GM12872 (cell line): ENCODE measurements at regions not wholly inside any gene's neighbourhood (a gene's known extent, or its start where the extent isn't known, plus 50 kb on each side); places are given as distances from the start of the nearest gene placed in this dataset.

Experiments used
- CTCF ChIP-seq: IDR thresholded peaks from 3 replicates; pipeline ENCODE4 v1.5.1; 2011; ENCODE audit warnings: low read depth, mild to moderate bottlenecking, low read length, moderate library complexity; ENCODE audit not compliant: insufficient read depth

- TF ChIP-seq CTCF: peak; percentile 40
These were observed 162.9 kb upstream of the PRSS58 start for GRCh38 chr7:142420554-142421362.

- no peak for TF ChIP-seq CTCF
These were observed 160.5 kb upstream of the PRSS58 start for GRCh38 chr7:142418326-142418725.

GRCh38 chr7:142414915-142415314 lies 157.1 kb upstream of the PRSS58 start:
- no peak for TF ChIP-seq CTCF

- TF ChIP-seq CTCF: no peak
These were observed 156.3 kb upstream of the PRSS58 start for GRCh38 chr7:142414135-142414534.

- no peak for TF ChIP-seq CTCF
These were observed 155.6 kb upstream of the PRSS58 start for GRCh38 chr7:142413280-142414000.

- TF ChIP-seq CTCF: peak; percentile 92
These were observed 154.8 kb upstream of the PRSS58 start for GRCh38 chr7:142412551-142413193.

GRCh38 chr7:142409471-142409870 lies 151.6 kb upstream of the PRSS58 start:
- TF ChIP-seq CTCF: no peak
